Skin of body (tissue), 1 donor: ENCODE measurements at regions not wholly inside any gene's neighbourhood (a gene's known extent, or its start where the extent isn't known, plus 50 kb on each side); places are given as distances from the start of the nearest gene placed in this dataset.
"Not testable (repeated sequence)": the region's sequence is repeated elsewhere in the genome, so short reads cannot be mapped to it uniquely, and the experiment has no call there.

ENCODE experiments used
- DNase-seq: peaks from one replicate; lab custom pipeline; 2025; lab: John Stamatoyannopoulos, UW

GRCh38 chr13:63880705-63881104 lies 2465.1 kb upstream of the PCDH20 start:
- DNase-seq, result no peak

GRCh38 chr13:63873936-63874335 lies 2458.3 kb upstream of the PCDH20 start:
- no peak for DNase-seq

- no peak for DNase-seq
These were observed 2448.7 kb upstream of the PCDH20 start for GRCh38 chr13:63864171-63864902.

GRCh38 chr13:63855457-63856118 lies 2439.9 kb upstream of the PCDH20 start:
- no peak for DNase-seq

- DNase-seq, result no peak
These were observed 2438.2 kb upstream of the PCDH20 start for GRCh38 chr13:63853816-63854215.

- no peak for DNase-seq
These were observed 2435.9 kb upstream of the PCDH20 start for GRCh38 chr13:63851526-63851925.

GRCh38 chr13:63843766-63844699 lies 2428.4 kb upstream of the PCDH20 start:
- DNase-seq, result no peak

- DNase-seq, result no peak
These were observed 2426.5 kb upstream of the PCDH20 start for GRCh38 chr13:63842102-63842501.

GRCh38 chr13:63840551-63841421 lies 2425.1 kb upstream of the PCDH20 start:
- no peak for DNase-seq

GRCh38 chr13:63838366-63839110 lies 2422.9 kb upstream of the PCDH20 start:
- no peak for DNase-seq

- not testable (repeated sequence) for DNase-seq
These were observed 2422.1 kb upstream of the PCDH20 start for GRCh38 chr13:63837701-63838100.

GRCh38 chr13:63829609-63830008 lies 2414.0 kb upstream of the PCDH20 start:
- not testable (repeated sequence) for DNase-seq

GRCh38 chr13:63821785-63822184 lies 2406.1 kb upstream of the PCDH20 start:
- not testable (repeated sequence) for DNase-seq

GRCh38 chr13:63811428-63812004 lies 2395.9 kb upstream of the PCDH20 start:
- DNase-seq, result not testable (repeated sequence)

- not testable (repeated sequence) for DNase-seq
These were observed 2375.5 kb upstream of the PCDH20 start for GRCh38 chr13:63791134-63791533.

- no peak for DNase-seq
These were observed 2358.5 kb upstream of the PCDH20 start for GRCh38 chr13:63774133-63774532.

GRCh38 chr13:63773476-63773875 lies 2357.8 kb upstream of the PCDH20 start:
- no peak for DNase-seq

- DNase-seq, result not testable (repeated sequence)
These were observed 2342.0 kb upstream of the PCDH20 start for GRCh38 chr13:63757683-63758082.

GRCh38 chr13:63749857-63750256 lies 2334.2 kb upstream of the PCDH20 start:
- DNase-seq, result not testable (repeated sequence)

GRCh38 chr13:63741814-63742101 lies 2326.1 kb upstream of the PCDH20 start:
- not testable (repeated sequence) for DNase-seq
